NCI-H2107 (cell line): ENCODE measurements at regions not wholly inside any gene's neighbourhood (a gene's known extent, or its start where the extent isn't known, plus 50 kb on each side); places are given as distances from the start of the nearest gene placed in this dataset.

Experiments
- DNase-seq: peaks from one replicate; lab custom pipeline; 2025; lab: John Stamatoyannopoulos, UW

- DNase-seq: peak; percentile 47
Measured at GRCh38 chr2:2717406-2717805, 386.3 kb upstream of the MYT1L start.

- DNase-seq: no peak
Measured at GRCh38 chr2:2716771-2717170, 385.7 kb upstream of the MYT1L start.

- no peak for DNase-seq
Measured at GRCh38 chr2:2715036-2715818, 384.2 kb upstream of the MYT1L start.

- DNase-seq: no peak
Measured at GRCh38 chr2:2714408-2714807, 383.3 kb upstream of the MYT1L start.

- DNase-seq: no peak
Measured at GRCh38 chr2:2709431-2709770, 378.3 kb upstream of the MYT1L start.

GRCh38 chr2:2708575-2709430, 377.7 kb upstream of the MYT1L start:
- DNase-seq: peak; percentile 24

- DNase-seq: peak; percentile 27
Measured at GRCh38 chr2:2707206-2707991, 376.3 kb upstream of the MYT1L start.

- DNase-seq: no peak
Measured at GRCh38 chr2:2706306-2706705, 375.2 kb upstream of the MYT1L start.

GRCh38 chr2:2705871-2706270, 374.8 kb upstream of the MYT1L start:
- DNase-seq: no peak

- DNase-seq: no peak
Measured at GRCh38 chr2:2704428-2705090, 373.5 kb upstream of the MYT1L start.

GRCh38 chr2:2703762-2704427, 372.8 kb upstream of the MYT1L start:
- DNase-seq: no peak

- no peak for DNase-seq
Measured at GRCh38 chr2:2703172-2703571, 372.1 kb upstream of the MYT1L start.

GRCh38 chr2:2702385-2702784, 371.3 kb upstream of the MYT1L start:
- DNase-seq: no peak

- DNase-seq: no peak
Measured at GRCh38 chr2:2701813-2702212, 370.7 kb upstream of the MYT1L start.

GRCh38 chr2:2701176-2701781, 370.2 kb upstream of the MYT1L start:
- no peak for DNase-seq

- DNase-seq: no peak
Measured at GRCh38 chr2:2699121-2699505, 368.0 kb upstream of the MYT1L start.

GRCh38 chr2:2698182-2699120, 367.4 kb upstream of the MYT1L start:
- DNase-seq: peak; percentile 36

GRCh38 chr2:2696733-2697455, 365.8 kb upstream of the MYT1L start:
- DNase-seq: no peak

GRCh38 chr2:2696325-2696724, 365.2 kb upstream of the MYT1L start:
- DNase-seq: no peak
